T-cell (primary cell): ENCODE measurements at regions not wholly inside any gene's neighbourhood (a gene's known extent, or its start where the extent isn't known, plus 50 kb on each side); places are given as distances from the start of the nearest gene placed in this dataset.

ENCODE experiments used
- ATAC-seq, 4 experiments: fragments of 200-7000 bp in 3 of 4; fragments of 150-1000 bp in 1 of 4; cut with Tn5 transposase; replicated peaks in 1 of 4; 1 replicate in 3 of 4; 2 replicates in 1 of 4; pipeline ENCODE4 v1.10.0; 2021; ENCODE audit warnings: moderate library complexity in 3 of 4, mild to moderate bottlenecking in 2 of 4, moderate number of reproducible peaks in 1 of 4
- CTCF ChIA-PET, 2 donors: fragments of 300-600 bp; sonication (Branson Sonifier 250); formaldehyde crosslinking; loops; one replicate each; lab custom pipeline; 2022; ENCODE audit warnings: antibody characterized with exemption in 2 of 2; lab: Charles Lee
- POLR2A ChIA-PET, 2 donors: fragments of 300-600 bp; sonication (Branson Sonifier 250); formaldehyde crosslinking; loops; one replicate each; lab custom pipeline; 2022; ENCODE audit warnings: antibody characterized with exemption in 2 of 2; lab: Charles Lee
- DNase-seq, 35 experiments: peaks; one replicate each; pipeline versions ENCODE4 v3.0.0 to v3.0.0-alpha.2; 2013 to 2023
- H3K27ac ChIP-seq: one replicate; pipeline ENCODE4 v1.5.1; 2013; ENCODE audit warnings: low read length
- H3K27me3 ChIP-seq, 2 experiments: replicated peaks in 1 of 2; 1 replicate in 1 of 2; 2 replicates in 1 of 2; pipeline versions ENCODE4 v1.6.1 to v1.7.0; 2013; ENCODE audit warnings: low read length in 1 of 2, mixed read lengths in 1 of 2; ENCODE audit not compliant: control insufficient read depth in 2 of 2, insufficient read depth in 2 of 2; ENCODE audit errors: extremely low read depth in 1 of 2
- H3K36me3 ChIP-seq, 2 donors: 1 replicate in 1 of 2; 2 replicates in 1 of 2; pipeline versions ENCODE4 v1.6.1 to v1.7.0; 2013; ENCODE audit warnings: low read length in 1 of 2; ENCODE audit not compliant: control insufficient read depth in 2 of 2, insufficient read depth in 1 of 2; ENCODE audit errors: extremely low read depth in 1 of 2
- H3K4me1 ChIP-seq, 2 experiments: 1 replicate in 1 of 2; 2 replicates in 1 of 2; pipeline versions ENCODE4 v1.6.1 to v1.7.0; 2013; ENCODE audit warnings: low read length in 2 of 2, mixed read lengths in 1 of 2; ENCODE audit not compliant: insufficient read depth in 2 of 2, control insufficient read depth in 1 of 2; ENCODE audit errors: extremely low read depth in 1 of 2
- H3K4me3 ChIP-seq, 2 donors: 1 replicate in 1 of 2; 2 replicates in 1 of 2; pipeline versions ENCODE4 v1.5.1 to v1.7.0; 2013; ENCODE audit warnings: mild to moderate bottlenecking in 2 of 2, low read length in 1 of 2, moderate library complexity in 1 of 2; ENCODE audit not compliant: control insufficient read depth in 1 of 2; ENCODE audit errors: extremely low read depth in 1 of 2
- H3K9me3 ChIP-seq: 2 replicates; pipeline ENCODE4 v1.7.0; 2013
- H3K27ac Mint-ChIP-seq, 2 donors: one replicate each; pipeline ENCODE4 v1.8.0; 2020 to 2021; ENCODE audit warnings: mild to moderate bottlenecking in 2 of 2, mixed read lengths in 2 of 2
- H3K27me3 Mint-ChIP-seq, 2 donors: one replicate each; pipeline ENCODE4 v1.8.0; 2021 to 2022; ENCODE audit warnings: mixed read lengths in 2 of 2
- H3K36me3 Mint-ChIP-seq: one replicate; pipeline ENCODE4 v1.8.0; 2021; ENCODE audit warnings: mixed read lengths
- H3K4me1 Mint-ChIP-seq, 3 donors: one replicate each; pipeline ENCODE4 v1.8.0; 2020 to 2022; ENCODE audit warnings: mixed read lengths in 3 of 3, mild to moderate bottlenecking in 1 of 3
- H3K4me3 Mint-ChIP-seq, 3 donors: one replicate each; pipeline ENCODE4 v1.8.0; 2020 to 2022; ENCODE audit warnings: mild to moderate bottlenecking in 3 of 3, mixed read lengths in 3 of 3, moderate library complexity in 3 of 3
- H3K9me3 Mint-ChIP-seq, 3 donors: one replicate each; pipeline ENCODE4 v1.8.0; 2020 to 2022; ENCODE audit warnings: mixed read lengths in 3 of 3
- WGBS: methylation state at CpG from one replicate; pipeline ENCODE4 v1.1.5; 2013; ENCODE audit warnings: missing lambda C conversion rate; ENCODE audit not compliant: insufficient coverage; 5-methylcytosine and 5-hydroxymethylcytosine counted together

DNA sequence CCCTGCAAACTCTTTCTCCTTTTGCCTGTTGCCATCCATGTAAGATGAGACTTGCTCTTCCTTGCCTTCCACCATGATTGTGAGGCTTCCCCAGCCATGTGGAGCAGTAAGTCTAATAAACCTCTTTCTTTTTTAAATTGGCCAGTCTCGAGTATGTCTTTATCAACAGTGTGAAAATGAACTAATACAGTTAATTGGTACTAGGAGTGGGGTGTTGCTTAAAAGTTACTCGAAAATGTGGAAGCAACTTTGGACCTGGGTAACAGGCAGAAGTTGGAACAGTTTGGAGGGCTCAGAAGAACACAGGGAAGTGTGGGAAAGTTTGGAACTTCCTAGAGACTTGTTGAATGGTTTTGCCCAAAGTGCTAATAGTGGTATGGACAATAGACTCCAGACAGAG lies 359.2 kb upstream of the KHDRBS2 start:
- peaks cover 30 to 56% (median 37%) of the 10 kb centered on the region in 3 donors for H3K9me3 Mint-ChIP-seq
- Histone ChIP-seq H3K27me3 (no peaks in the 10 kb centered on the region), H3K4me3 (no peak overlapping the region), H3K36me3 (no peaks in the 10 kb centered on the region), H3K27ac (no peak overlapping the region), H3K9me3 (no peaks in the 10 kb centered on the region), H3K4me1 (no peaks in the 10 kb centered on the region)
- no peak overlapping the region for H3K4me3 Mint-ChIP-seq
- no peaks in the 10 kb centered on the region for H3K27me3 Mint-ChIP-seq
- H3K4me1 Mint-ChIP-seq = no peaks in the 10 kb centered on the region
- no peak overlapping the region for H3K27ac Mint-ChIP-seq
- 42% methylated on average over 2 of the region's 2 CpGs for WGBS
- no peaks in the 10 kb centered on the region for H3K36me3 Mint-ChIP-seq
- no peak for DNase-seq
- POLR2A ChIA-PET = no interaction called here
- no peak for ATAC-seq
- CTCF ChIA-PET = no interaction called here

GRCh38 chr6:62640749-62641148 lies 354.7 kb upstream of the KHDRBS2 start:
- H3K36me3 Mint-ChIP-seq = no peaks in the 10 kb centered on the region
- no peaks in the 10 kb centered on the region for H3K4me1 Mint-ChIP-seq
- Histone ChIP-seq H3K4me1 (no peaks in the 10 kb centered on the region), H3K9me3 (no peaks in the 10 kb centered on the region), H3K27me3 (no peaks in the 10 kb centered on the region), H3K36me3 (no peaks in the 10 kb centered on the region), H3K4me3 (no peak overlapping the region), H3K27ac (no peak overlapping the region)
- H3K27me3 Mint-ChIP-seq = no peaks in the 10 kb centered on the region
- H3K27ac Mint-ChIP-seq = no peak overlapping the region
- H3K9me3 Mint-ChIP-seq = peaks cover 16 to 53% (median 33%) of the 10 kb centered on the region in 3 donors
- no CpG with 5 or more reads among the region's 2 CpGs for WGBS
- ChIA-PET CTCF (interaction anchor here in 1 of 2 donors (0.6 kb wide), 1 partner anchor 26 kb away, joined by 5 read pairs; no protein-coding TSS in a partner anchor), POLR2A (no interaction called here)
- ATAC-seq = no peak
- H3K4me3 Mint-ChIP-seq = no peak overlapping the region
- no peak for DNase-seq

DNA sequence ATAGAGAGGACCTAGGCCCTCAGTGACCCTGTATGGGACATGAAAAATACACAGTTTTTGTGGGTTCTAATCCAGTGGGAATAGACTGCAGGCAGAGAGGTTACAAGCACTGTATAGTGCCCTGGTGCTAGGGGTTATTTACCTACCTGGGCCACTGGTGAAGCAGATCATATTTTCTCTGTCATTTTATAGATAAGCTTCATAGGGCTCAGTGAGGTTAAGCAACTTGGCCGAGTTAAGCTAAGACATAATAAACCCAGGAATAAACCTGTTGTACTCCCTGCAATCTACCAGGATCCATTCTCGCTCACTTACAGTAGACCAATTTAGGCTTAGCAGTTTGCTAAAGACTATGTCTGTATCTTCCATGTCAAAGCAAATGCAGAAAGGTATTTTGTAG lies 340.6 kb upstream of the KHDRBS2 start:
- H3K36me3 ChIP-seq = no peaks in the 10 kb centered on the region
- Mint-ChIP-seq H3K4me1 (no peaks in the 10 kb centered on the region), H3K36me3 (no peaks in the 10 kb centered on the region), H3K27me3 (no peaks in the 10 kb centered on the region), H3K27ac (no peak overlapping the region), H3K9me3 (peaks cover 11 to 12% (median 12%) of the 10 kb centered on the region in 3 donors), H3K4me3 (no peak overlapping the region)
- H3K4me1 ChIP-seq = no peaks in the 10 kb centered on the region
- ATAC-seq (no peak), DNase-seq (no peak)
- peaks cover 4% of the 10 kb centered on the region for H3K9me3 ChIP-seq
- WGBS = no CpG with 5 or more reads among the region's 2 CpGs
- no peak overlapping the region for H3K4me3 ChIP-seq
- no peak overlapping the region for H3K27ac ChIP-seq
- ChIA-PET CTCF (no interaction called here), POLR2A (no interaction called here)
- H3K27me3 ChIP-seq = no peaks in the 10 kb centered on the region

GRCh38 chr6:62623846-62624532 lies 338.0 kb upstream of the KHDRBS2 start:
- no peaks in the 10 kb centered on the region for H3K36me3 ChIP-seq
- H3K27me3 Mint-ChIP-seq = no peaks in the 10 kb centered on the region
- ChIA-PET POLR2A (no interaction called here), CTCF (no interaction called here)
- WGBS = 100% methylated on average over 1 of the region's 1 CpG
- no peaks in the 10 kb centered on the region for H3K4me1 ChIP-seq
- peaks cover 3% of the 10 kb centered on the region for H3K9me3 ChIP-seq
- peaks cover 4 to 10% (median 7%) of the 10 kb centered on the region in 3 donors for H3K9me3 Mint-ChIP-seq
- no peak overlapping the region for H3K27ac Mint-ChIP-seq
- ATAC-seq (no peak), DNase-seq (no peak)
- H3K4me3 Mint-ChIP-seq = no peak overlapping the region
- H3K27ac ChIP-seq = no peak overlapping the region
- no peaks in the 10 kb centered on the region for H3K36me3 Mint-ChIP-seq
- H3K4me1 Mint-ChIP-seq = no peaks in the 10 kb centered on the region
- no peaks in the 10 kb centered on the region for H3K27me3 ChIP-seq
- H3K4me3 ChIP-seq = no peak overlapping the region

DNA sequence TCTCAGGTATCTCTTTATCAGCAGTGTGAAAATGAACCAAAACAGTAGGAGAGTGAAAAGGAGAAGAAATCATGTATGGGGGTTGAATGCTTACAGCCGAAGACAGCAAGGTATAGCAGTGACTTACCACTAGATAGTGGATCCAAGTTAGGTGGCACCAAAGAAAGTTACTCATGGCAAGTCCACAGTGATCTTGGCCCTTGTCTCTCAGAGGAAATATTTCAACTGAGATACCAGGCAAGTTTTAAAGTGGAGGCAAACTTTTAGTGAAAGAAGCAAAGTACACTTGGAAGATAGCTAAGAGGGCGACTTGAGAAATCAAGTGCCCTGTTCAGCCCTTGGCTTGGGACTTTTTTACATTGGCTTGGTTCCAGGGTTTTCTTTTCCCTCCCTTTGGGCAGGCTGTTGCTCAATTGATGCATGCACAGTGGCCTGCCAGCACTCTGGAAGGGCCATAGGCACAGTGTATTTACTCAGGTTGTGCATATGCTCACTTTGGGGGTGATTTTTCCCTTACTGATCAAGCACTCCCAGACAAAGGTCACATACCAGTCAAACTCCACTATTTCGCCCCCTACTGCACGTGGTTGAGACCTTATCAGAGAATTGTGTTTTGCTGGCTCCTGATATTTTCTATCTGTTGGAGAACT lies 329.5 kb upstream of the KHDRBS2 start:
- no peaks in the 10 kb centered on the region for H3K36me3 Mint-ChIP-seq
- no peaks in the 10 kb centered on the region for H3K9me3 ChIP-seq
- no peaks in the 10 kb centered on the region for H3K4me1 ChIP-seq
- POLR2A ChIA-PET = no interaction called here
- peaks cover 22 to 35% (median 24%) of the 10 kb centered on the region in 3 donors for H3K9me3 Mint-ChIP-seq
- H3K27me3 Mint-ChIP-seq = no peaks in the 10 kb centered on the region
- CTCF ChIA-PET = no interaction called here
- no peak overlapping the region for H3K4me3 ChIP-seq
- DNase-seq (no peak), ATAC-seq (no peak)
- 54% methylated on average over 2 of the region's 4 CpGs for WGBS
- H3K27ac ChIP-seq = no peak overlapping the region
- no peak overlapping the region for H3K27ac Mint-ChIP-seq
- H3K27me3 ChIP-seq = no peaks in the 10 kb centered on the region
- H3K36me3 ChIP-seq = no peaks in the 10 kb centered on the region
- H3K4me3 Mint-ChIP-seq = no peak overlapping the region
- no peaks in the 10 kb centered on the region for H3K4me1 Mint-ChIP-seq

DNA sequence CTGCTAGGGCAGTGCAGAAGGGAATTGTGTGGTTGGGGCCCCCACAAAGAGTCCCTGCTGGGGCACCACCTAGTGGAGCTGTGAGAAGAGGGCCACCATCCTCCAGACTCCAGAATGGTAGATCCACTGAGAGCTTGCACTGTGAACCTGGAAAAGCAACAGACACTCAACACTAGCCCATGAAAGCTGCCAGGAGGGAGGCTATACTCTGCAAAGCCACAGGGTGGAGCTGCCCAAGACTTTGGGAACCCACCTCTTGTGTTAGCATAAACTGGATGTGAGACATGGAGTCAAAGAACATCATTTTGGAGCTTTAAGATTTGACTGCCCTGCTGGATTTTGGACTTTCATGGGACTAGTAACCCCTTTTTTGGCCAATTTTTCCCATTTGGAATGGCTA lies 328.4 kb upstream of the KHDRBS2 start:
- H3K36me3 Mint-ChIP-seq = no peaks in the 10 kb centered on the region
- H3K4me3 ChIP-seq = no peak overlapping the region
- DNase-seq (no peak), ATAC-seq (no peak)
- H3K9me3 Mint-ChIP-seq = peaks cover 24 to 39% (median 27%) of the 10 kb centered on the region in 3 donors
- no peaks in the 10 kb centered on the region for H3K27me3 ChIP-seq
- H3K4me3 Mint-ChIP-seq = no peak overlapping the region
- no peak overlapping the region for H3K27ac ChIP-seq
- H3K27me3 Mint-ChIP-seq = no peaks in the 10 kb centered on the region
- no peaks in the 10 kb centered on the region for H3K4me1 ChIP-seq
- ChIA-PET POLR2A (no interaction called here), CTCF (no interaction called here)
- H3K36me3 ChIP-seq = no peaks in the 10 kb centered on the region
- H3K27ac Mint-ChIP-seq = no peak overlapping the region
- H3K4me1 Mint-ChIP-seq = no peaks in the 10 kb centered on the region
- no peaks in the 10 kb centered on the region for H3K9me3 ChIP-seq
